Hypothalamus (tissue), 51 donors: ENCODE measurements at regions not wholly inside any gene's neighbourhood (a gene's known extent, or its start where the extent isn't known, plus 50 kb on each side); places are given as distances from the start of the nearest gene placed in this dataset.

ENCODE experiments used
- DNase-seq, 51 donors: peaks; one replicate each; lab custom pipeline; 2025; lab: John Stamatoyannopoulos, UW

DNA sequence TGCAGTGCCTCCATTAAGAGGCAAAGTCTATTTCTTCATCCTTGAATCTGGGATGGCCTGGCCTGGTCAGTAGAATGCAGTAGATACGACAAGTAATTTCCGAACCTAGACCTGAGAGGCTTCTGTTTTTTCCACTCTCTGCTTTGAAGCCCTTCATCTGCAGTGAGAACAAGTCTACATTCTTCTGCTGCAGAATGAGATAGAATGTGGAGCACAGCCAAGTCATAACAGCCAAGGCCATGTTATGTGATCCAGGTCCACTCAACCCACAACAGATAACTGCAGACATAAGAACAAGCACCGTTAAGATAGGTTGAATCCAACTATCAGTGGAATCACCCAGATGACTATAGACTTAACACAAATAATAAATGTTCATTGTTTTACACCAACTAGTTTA is 1297.7 kb downstream of the C4orf33 start:
- DNase-seq: no peak

DNA sequence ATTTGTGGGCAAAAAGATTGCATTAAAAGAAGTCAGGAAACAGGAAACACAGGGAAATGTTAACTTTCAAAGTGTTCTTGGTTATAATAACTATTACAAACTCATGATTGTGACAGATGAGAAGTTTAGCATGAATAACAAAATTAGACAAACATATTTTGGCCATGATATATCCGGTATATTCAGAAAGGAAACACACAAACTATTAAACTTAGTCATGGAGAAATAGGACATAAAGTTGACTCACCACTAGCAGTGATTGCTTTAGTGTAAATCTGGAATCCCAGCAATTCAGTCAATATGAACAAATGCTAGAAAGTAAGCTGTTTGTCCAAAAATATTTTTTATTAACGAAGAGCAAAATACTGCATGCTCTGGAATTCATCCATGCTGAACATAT is 1299.9 kb downstream of the C4orf33 start:
- DNase-seq: no peak

DNA sequence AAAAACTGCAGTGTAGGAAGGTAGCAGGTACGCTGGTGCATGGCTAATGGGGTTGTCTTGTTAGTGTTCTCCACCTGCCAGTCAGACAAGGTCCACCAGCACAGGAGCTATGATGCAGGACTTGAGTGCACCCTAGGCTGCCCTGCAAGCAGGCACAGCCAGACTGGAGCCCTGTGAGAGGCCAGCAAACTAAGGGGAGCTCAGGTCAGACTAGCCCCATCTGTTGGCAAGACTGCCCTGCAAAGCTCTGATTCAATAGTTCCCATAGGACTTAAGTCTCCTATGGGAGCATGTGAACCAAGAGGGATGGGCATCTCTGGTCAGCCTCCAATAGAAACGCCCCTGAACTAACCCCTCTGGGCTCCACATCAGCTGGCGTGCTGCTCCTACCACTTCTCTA is 1307.3 kb downstream of the C4orf33 start:
- DNase-seq: no peak

DNA sequence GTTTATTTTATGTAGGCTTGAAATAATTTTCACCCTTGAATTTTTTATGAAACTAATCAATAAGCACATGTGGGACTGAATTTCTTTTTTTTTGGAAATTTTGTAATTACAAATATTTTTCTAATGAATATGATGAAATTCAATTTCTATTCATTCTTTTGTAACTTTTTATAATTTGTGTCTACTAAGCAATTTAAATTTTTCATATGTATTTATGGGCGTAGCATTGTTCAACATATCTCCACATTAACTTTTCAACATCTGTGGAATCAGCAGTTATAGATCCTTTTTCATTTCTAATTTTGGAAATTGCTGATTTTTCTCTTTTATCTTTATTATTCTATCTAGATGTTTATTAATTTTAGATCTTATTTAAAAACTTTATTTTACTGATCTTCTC is 1320.3 kb downstream of the C4orf33 start:
- no peak for DNase-seq

DNA sequence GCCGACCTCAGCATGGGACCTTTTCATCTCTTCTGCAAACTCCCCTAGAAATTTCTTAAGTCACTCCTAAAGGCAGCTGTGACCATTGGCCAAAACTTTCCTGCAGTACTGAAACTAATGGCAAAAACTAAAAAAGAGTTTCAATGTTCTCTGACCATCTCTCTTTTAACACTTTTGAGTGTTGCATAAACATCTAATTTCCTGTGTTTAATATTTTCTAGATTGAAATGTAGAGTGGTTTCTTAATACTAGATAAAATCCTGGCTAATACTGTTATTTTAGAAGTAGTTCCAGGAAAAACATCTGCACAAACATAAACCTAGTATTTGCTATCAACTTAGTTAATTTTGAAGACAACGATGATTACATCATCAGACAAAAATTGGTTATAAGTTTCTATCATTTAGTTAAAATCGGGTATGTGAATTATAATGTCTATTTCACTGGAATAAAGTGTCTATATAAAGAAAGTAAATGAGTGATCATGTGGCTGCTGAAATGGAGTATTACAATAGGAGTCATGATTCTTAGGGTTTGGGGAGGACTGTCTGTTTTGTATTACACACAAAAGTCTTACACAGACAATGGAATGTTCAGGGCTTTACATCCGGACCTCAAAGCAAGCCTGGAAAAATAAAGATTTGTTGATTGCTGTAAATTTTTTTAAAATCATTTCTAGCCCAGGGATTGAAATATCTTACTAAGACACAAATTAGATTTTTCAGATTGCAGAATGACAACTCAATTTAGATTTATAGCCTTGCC is 1323.4 kb downstream of the C4orf33 start:
- no peak for DNase-seq

DNA sequence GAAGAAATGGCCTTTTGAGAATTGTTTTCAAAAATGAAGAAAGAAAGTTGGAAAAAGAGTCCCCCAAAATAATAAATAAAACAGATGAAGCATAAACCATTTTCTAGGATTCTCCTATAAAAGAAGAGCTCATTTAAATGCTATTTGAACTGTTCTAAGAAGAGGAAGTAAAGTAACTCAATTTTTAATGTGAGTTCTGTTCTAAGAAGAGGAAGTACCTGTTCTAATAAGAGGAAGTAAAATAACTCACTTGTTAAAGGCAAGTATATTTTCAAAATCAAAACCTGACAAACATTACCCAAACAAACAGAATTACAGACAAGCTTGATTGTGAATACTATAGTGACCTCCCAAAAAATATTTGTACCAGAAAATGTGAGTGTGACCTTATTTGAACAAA is 1326.3 kb downstream of the C4orf33 start:
- no peak for DNase-seq

DNA sequence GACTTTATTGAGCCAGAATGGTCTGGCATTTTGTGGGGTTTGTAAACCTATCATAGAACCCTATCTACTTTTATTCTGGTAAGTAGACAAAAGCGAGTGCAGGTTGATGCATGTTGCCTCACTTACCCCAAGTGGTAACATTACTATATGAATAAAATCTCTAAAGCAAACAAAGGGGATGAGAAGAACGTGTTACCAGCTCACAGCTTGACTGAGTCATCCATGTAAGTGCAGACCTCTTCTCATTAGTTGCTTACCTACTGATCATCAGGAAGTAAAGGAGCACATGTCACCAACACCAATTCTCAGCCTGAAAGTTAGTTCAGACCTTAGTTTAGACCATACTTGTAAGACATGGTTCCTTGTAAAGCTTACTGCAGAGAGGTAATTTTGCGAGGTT is 1328.3 kb downstream of the C4orf33 start:
- DNase-seq: no peak

DNA sequence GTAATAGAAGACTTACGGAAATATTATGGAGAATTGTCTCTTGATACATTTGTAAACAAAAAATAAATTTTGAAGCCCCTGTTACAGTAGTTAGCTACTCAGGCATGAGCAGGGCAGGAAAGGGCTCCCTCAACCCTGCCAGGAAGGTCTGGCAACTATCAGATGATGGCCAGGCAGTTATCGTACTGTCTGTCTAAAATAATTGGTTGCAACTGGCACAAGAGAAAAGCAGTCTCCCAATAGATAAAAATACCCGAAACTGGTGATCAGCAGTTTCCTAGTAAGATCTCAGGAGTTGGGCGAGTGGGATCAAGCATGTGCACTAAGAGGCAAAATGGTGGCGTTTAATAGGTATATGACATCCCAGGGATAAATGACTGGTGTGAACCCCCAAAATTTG is 1336.3 kb downstream of the C4orf33 start:
- DNase-seq: no peak

DNA sequence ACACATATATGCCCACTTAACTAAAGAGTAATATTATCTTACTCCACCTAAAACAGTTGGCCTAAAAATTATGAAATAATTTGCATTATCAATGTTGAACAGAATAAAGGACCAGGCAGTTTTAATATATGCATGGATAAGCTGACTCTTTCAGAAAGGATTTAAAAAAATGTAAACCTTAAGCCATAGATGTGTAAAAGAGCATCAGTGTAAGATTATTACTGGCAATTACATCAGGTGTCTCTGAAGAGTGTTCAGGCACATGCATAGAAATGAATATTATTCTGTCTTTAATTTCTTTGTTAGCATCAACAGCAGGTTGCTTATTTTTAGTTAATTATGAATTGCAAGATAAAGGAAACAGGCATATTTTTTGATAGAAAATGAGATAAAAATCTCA is 1353.8 kb downstream of the C4orf33 start:
- DNase-seq: no peak

DNA sequence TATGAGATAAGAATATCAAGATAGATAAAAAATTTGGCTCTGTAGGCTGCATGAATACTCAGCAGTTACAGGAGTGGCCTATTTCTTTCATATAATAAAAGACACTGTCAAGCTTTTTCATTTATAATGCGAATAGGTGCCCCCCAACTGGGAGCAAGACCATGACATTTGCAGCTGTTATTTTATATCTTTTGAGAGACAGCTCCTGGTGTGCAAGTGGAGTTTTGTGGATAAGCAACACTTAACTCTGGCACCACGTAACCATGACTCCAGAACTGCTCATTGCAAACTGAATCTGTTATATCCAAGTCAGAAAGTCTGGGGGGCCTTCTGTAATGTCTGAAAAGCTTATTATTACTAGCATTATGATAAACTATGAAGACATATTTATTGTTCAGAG is 1372.4 kb downstream of the C4orf33 start:
- DNase-seq: no peak

DNA sequence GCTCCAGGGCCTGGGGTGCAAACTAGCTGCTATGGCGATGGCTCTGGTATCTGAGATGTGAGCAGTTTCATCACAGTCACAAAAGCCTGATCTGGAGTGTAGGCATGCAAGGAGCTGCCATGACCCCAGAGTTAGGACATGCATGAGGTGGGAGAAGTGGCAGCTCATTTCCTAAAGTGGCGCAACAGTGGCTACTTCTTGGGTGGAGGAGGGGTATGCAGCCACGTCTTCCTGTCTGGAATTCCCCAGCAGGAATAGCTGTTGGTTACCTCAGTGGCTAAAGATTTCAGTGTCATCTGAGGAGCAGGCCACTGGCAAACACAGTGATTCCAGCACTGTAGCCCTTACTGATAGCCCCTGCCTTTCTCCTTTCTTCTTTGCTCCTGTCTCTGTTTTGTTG is 1382.5 kb downstream of the C4orf33 start:
- DNase-seq: no peak

DNA sequence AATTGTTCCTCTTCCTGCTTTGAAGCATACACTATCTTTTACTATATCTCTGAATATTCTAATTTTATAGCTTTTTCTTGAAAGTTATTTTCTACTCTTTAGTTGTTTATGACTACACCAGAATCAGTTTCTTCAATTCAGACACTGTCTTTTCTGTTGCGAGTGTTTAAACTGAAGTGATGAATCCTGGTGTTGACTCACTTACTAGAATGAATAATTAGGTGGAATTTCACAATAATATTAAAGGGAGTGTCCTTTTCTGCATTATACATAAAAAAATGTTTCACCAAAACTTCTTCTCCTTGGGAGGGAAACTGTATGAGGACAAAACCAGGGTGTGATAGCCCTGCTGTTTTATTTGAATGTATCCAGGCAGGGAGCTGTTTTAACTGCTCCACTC is 1383.1 kb downstream of the C4orf33 start:
- DNase-seq: no peak

DNA sequence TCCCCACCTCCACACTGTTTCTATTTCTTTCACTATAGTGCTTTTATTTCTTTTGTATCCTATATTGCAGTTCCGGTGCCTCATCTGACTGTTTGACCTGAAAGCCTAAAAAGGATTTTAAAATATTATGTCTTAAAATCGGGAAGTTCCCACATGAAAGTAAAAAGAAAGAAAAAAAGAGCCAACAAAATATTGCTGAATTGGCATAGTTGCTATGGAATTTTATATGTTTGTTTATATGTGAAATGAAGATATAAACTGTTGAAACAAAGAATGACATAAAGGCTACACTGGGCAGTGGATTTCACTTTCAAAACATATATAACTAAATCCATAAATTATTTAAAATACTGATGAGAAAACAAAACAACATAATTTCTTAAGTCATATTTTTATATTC is 1383.7 kb downstream of the C4orf33 start:
- no peak for DNase-seq

DNA sequence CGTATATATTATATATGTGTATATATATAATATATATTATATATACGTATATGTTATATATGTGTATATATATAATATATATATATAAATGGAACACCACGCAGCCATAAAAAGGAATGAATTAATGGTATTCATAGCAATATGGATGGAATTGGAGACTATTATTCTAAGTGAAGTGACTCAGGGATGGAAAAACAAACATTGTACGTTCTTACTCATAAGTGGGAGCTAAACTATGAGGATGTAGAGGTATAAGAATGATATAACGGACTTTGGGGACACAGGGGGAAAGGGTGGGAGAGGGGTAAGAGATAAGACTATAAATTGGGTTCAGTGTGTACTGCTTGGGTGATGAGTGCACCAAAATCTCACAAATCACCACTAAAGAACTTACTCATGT is 1388.9 kb downstream of the C4orf33 start:
- no peak for DNase-seq

DNA sequence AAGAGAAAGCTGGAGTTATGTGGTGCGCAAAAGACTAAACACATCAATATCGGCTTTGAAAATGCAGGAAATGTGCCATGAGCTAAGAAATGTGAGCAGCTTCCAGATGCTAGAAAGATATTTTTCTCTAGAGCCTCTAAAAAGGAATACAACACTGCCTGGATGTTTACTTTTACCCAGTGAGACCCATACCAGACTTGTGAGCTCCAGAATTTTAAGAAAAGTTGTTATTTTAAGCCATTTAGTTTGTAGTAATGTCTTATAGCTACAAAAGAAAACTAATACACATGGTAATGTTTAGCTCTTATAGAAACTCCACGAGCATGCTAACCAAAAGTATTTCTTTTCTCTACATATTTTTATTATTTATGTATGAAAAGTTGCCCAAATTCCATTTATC is 1389.4 kb downstream of the C4orf33 start:
- DNase-seq: no peak

DNA sequence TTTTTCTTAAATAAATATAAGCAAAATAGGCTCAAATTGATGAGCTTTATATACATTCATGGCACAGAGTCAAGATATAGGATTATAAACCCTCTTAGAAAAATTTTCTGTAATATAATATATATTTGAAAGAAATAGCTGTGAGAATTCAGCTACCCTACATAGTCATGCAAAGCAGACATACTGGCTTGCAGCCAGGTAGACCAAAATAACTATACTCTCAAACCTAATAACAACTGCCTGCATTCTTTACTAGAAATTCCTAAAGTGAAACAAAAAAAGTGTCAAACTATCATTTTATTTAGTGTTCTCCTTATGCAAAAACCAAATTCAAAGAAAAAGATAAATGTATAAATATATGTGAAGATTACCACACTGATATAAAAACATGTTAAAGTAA is 1390.2 kb downstream of the C4orf33 start:
- DNase-seq: no peak

DNA sequence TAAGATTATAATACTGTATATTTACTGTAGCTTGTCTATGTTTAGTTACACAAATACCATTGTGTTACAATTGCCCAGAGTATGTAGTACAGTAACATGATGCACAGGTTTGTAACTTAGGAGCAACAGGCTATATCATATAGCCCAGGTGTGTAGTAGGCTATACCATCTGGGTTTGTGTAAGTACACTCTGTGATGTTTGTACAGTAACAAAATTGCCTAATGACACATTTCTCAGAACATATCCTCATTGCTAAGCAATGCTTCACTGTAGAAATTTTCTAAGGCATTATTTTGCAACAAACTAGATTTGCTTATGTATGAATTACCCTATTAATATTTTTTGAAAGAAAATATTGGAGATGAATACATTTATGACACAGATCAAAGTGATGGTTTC is 1390.9 kb downstream of the C4orf33 start:
- DNase-seq: no peak

DNA sequence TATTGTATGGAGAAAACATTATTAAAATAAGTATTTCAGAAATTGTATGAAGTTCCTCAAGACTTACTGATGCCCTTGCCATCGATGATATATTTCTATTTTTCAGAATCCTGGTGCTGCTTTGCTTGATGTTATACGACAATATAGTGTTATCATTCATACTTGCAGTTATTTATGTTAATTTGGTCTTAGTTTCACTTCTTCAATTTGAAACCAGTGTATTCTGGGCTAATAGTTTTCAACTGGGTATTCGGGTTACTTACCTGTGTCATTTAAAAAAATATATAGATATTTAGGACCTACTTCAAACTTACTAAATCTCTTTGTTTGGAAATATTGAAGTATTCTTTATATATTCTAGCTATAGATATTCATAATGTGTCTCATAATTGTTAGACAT is 1414.7 kb downstream of the C4orf33 start:
- no peak for DNase-seq

DNA sequence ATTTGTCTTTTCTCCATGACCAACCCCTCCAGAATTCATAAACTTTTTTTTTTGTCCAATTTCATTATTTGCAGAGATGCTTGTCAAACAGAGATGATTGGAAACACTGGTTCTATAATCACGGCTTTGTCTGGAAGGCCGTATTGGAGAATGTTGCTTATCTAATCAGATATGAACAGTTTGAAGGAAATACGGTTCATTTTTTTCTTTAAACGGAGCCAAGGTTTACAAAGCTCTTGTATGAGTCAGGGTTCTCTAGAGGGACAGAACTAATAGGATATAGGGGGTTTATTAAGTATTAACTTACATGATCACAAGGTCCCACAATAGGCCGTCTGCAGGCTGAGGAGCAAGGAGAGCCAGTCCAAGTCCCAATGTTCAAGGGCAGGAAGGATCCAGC is 1415.8 kb downstream of the C4orf33 start:
- DNase-seq: no peak

DNA sequence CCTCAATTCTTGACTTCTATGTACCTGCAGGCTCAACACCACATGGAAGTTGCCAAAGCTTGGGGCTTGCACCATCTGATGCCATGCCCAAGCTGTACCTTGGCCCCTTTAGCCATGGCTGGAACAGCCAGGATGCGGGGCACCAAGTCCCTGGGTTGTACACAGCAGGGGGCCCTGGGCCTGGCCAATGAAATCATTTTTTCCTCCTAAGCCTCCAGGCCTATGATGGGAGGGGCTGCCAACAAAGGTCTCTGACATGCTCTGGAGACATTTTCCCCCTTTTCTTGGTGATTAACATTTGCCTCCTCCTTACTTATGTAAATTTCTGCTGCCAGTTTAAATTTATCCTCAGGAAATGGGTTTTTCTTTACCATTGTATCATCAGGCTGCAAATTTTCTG is 1428.1 kb downstream of the C4orf33 start:
- no peak for DNase-seq

DNA sequence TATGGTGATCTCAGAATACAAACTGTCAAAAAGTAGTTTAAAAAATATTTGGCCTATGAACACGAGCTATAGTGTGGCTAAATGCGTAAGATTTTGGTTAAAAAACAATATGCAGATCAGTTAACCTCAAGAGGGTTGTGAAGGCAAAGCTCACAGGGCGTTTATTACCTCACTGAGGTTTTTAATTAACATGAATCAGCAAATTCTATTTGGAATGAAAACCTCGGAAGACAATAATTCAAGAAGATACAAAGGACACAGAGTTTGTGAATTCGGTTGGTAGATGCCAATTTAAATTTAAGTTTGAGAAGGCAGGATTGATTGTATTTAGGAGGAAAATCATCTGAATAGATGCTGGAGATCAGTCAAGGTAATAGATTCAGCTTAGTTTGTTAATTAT is 1434.6 kb downstream of the C4orf33 start:
- no peak for DNase-seq

DNA sequence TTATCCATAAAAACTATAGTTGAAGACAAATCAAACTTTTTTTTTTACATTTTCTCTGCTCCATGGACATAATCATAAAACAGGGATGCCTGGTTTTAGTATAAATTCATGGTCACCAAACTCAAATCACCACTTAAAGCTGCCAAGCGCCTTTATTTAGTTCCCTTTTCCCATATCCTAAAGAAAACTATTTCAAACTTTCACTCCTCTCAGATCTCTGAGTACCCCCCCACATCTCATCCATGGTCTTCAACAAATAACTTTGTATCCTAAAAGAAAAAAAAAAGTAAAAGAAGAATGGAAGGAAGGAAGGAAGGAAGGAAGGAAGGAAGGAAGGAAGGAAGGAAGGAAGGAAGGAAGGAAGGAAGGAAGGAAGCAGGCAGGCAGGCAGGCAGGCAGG is 1438.7 kb downstream of the C4orf33 start:
- DNase-seq: no peak

DNA sequence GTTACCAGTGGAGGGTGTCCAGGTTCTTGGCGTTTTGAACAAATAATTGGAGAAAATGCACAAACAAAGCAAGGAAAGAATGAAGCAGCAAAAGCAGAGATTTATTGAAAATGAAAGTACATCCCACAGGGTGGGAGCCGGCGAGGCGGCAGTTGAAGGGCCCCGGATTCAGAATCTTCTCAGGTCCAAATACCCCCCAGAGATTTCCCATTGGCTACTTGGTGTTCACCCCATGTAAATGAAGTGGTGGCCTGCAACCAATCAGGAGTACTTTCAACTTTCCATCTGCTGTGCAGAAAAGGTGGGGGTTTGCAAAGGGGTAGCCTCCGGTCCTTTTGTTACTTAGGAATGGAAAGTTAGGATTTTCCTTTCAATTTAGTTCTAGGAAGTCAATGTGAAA is 1447.0 kb downstream of the C4orf33 start:
- DNase-seq: no peak
